Epithelial cell of proximal tubule (primary cell): ENCODE measurements at regions not wholly inside any gene's neighbourhood (a gene's known extent, or its start where the extent isn't known, plus 50 kb on each side); places are given as distances from the start of the nearest gene placed in this dataset.

Source experiments
- DNase-seq: peaks from one replicate; pipeline ENCODE4 v3.0.0-alpha.2; 2011; ENCODE audit warnings: low read depth
- H3K4me3 ChIP-seq: 2 replicates; pipeline ENCODE4 v1.5.1; 2011; ENCODE audit warnings: low read depth, mild to moderate bottlenecking, low read length
- CTCF ChIP-seq: conservative IDR thresholded peaks from 2 replicates; pipeline ENCODE4 v1.5.1; 2012; ENCODE audit warnings: low read depth, mild to moderate bottlenecking, low read length

GRCh38 chr12:34398706-34399630, 376.7 kb downstream of the ALG10 start:
- no peak overlapping the region for H3K4me3 ChIP-seq
- TF ChIP-seq CTCF = no peak
- no peak for DNase-seq

GRCh38 chr12:34399631-34400410, 377.5 kb downstream of the ALG10 start:
- DNase-seq = no peak
- no peak overlapping the region for H3K4me3 ChIP-seq

GRCh38 chr12:34400411-34400881, 378.1 kb downstream of the ALG10 start:
- no peak for DNase-seq
- no peak overlapping the region for H3K4me3 ChIP-seq
- TF ChIP-seq CTCF = no peak

More at GRCh38 chr12:34399631-34400410, 377.5 kb downstream of the ALG10 start:
- no peak for TF ChIP-seq CTCF

- no peak for DNase-seq
- H3K4me3 ChIP-seq = no peak overlapping the region
- TF ChIP-seq CTCF = no peak
Observed at GRCh38 chr12:34400986-34401658, 378.8 kb downstream of the ALG10 start.

- TF ChIP-seq CTCF = no peak
- no peak for DNase-seq
Observed at GRCh38 chr12:34401659-34402227, 379.4 kb downstream of the ALG10 start.

GRCh38 chr12:34402228-34402898, 380.1 kb downstream of the ALG10 start:
- H3K4me3 ChIP-seq = no peak overlapping the region
- DNase-seq = no peak
- TF ChIP-seq CTCF = no peak

More at GRCh38 chr12:34401659-34402227, 379.4 kb downstream of the ALG10 start:
- no peak overlapping the region for H3K4me3 ChIP-seq
